ENCODE measurements at regions not wholly inside any gene's neighbourhood (a gene's known extent, or its start where the extent isn't known, plus 50 kb on each side); places are given as distances from the start of the nearest gene placed in this dataset.

- Histone ChIP-seq H3K27me3 (ENCODE audit: control insufficient read depth, insufficient read depth, low read length) (no peaks in the 10 kb centered on the region), H3K4me3 (ENCODE audit: low read depth, low read length) (no peak overlapping the region), H3K36me3 (ENCODE audit: control insufficient read depth, insufficient read depth, low read length) (no peaks in the 10 kb centered on the region)
- TF ChIP-seq, protein P1, sequence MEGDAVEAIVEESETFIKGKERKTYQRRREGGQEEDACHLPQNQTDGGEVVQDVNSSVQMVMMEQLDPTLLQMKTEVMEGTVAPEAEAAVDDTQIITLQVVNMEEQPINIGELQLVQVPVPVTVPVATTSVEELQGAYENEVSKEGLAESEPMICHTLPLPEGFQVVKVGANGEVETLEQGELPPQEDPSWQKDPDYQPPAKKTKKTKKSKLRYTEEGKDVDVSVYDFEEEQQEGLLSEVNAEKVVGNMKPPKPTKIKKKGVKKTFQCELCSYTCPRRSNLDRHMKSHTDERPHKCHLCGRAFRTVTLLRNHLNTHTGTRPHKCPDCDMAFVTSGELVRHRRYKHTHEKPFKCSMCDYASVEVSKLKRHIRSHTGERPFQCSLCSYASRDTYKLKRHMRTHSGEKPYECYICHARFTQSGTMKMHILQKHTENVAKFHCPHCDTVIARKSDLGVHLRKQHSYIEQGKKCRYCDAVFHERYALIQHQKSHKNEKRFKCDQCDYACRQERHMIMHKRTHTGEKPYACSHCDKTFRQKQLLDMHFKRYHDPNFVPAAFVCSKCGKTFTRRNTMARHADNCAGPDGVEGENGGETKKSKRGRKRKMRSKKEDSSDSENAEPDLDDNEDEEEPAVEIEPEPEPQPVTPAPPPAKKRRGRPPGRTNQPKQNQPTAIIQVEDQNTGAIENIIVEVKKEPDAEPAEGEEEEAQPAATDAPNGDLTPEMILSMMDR (IDR thresholded peaks at IDR 0.05; ENCODE audit: insufficient read depth, low read depth, low read length): no peak
- DNase-seq (ENCODE audit: low read depth): no peak
- CTCF ChIA-PET: no interaction called here
- POLR2A ChIA-PET: no interaction called here
These were observed 784.5 kb upstream of the NEGR1 start for GRCh38 chr1:73066866-73067265.

- no peak for DNase-seq (ENCODE audit: low read depth)
- no peaks in the 10 kb centered on the region for H3K27me3 ChIP-seq (ENCODE audit: control insufficient read depth, insufficient read depth, low read length)
- TF ChIP-seq, protein P1 (IDR thresholded peaks at IDR 0.05; ENCODE audit: insufficient read depth, low read depth, low read length): no peak
These were observed 783.2 kb upstream of the NEGR1 start for GRCh38 chr1:73065339-73066041.

GRCh38 chr1:73056826-73057225 lies 774.5 kb upstream of the NEGR1 start:
- DNase-seq (ENCODE audit: low read depth): no peak
- Histone ChIP-seq H3K36me3 (ENCODE audit: control insufficient read depth, insufficient read depth, low read length) (no peaks in the 10 kb centered on the region), H3K27me3 (ENCODE audit: control insufficient read depth, insufficient read depth, low read length) (no peaks in the 10 kb centered on the region), H3K4me3 (ENCODE audit: low read depth, low read length) (no peak overlapping the region)
- POLR2A ChIA-PET: no interaction called here
- TF ChIP-seq, protein P1 (IDR thresholded peaks at IDR 0.05; ENCODE audit: insufficient read depth, low read depth, low read length): no peak
- CTCF ChIA-PET: no interaction called here

More at GRCh38 chr1:73065339-73066041, 783.2 kb upstream of the NEGR1 start:
- no peaks in the 10 kb centered on the region for H3K36me3 ChIP-seq (ENCODE audit: control insufficient read depth, insufficient read depth, low read length)
- no peak overlapping the region for H3K4me3 ChIP-seq (ENCODE audit: low read depth, low read length)
- POLR2A ChIA-PET: no interaction called here
- CTCF ChIA-PET: no interaction called here

DNA sequence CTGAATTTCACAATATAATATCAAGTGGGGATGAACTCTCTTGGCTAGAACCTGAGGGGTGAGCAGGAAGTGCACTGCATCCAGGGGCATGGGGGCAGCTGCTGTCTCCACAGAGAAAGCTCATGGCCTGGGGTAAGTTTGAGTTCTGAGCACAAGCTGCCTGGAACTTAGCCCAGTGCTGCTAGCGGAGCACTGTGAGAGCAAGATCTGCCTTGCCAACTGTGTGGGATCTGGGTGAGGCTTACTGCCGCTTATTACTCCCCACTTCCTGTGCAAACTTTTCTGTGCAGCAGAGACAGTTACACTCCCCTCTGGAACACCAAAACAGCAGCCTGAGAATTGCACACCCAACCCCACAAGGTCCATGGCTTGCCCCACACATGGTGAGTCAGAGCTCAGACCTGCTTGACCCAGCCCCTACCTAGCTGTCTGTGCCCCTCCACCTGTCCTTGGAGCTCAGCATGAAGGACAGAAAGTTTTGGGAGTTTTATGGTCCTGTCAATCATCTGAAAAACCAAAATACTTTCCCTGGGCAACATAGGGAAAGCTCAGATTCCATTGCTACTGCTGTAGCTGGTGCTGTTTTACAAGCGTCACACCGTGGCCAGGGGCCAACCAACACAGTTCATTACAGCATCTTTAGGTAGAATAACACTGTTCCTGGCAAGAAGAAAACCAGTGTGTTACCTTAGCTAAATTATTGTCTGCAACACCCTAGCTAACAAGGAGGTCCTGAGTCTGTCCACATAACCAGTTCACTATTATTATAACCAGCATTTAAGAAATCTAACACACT lies 762.1 kb upstream of the NEGR1 start:
- ChIA-PET POLR2A (no interaction called here), CTCF (no interaction called here)
- Histone ChIP-seq H3K27me3 (ENCODE audit: control insufficient read depth, insufficient read depth, low read length) (no peaks in the 10 kb centered on the region), H3K36me3 (ENCODE audit: control insufficient read depth, insufficient read depth, low read length) (no peaks in the 10 kb centered on the region), H3K4me3 (ENCODE audit: low read depth, low read length) (no peak overlapping the region)
- TF ChIP-seq, protein P1 (IDR thresholded peaks at IDR 0.05; ENCODE audit: insufficient read depth, low read depth, low read length): no peak
- no peak for DNase-seq (ENCODE audit: low read depth)

- POLR2A ChIA-PET: no interaction called here
- CTCF ChIA-PET: no interaction called here
- TF ChIP-seq, protein P1 (IDR thresholded peaks at IDR 0.05; ENCODE audit: insufficient read depth, low read depth, low read length): no peak
- no peaks in the 10 kb centered on the region for H3K36me3 ChIP-seq (ENCODE audit: control insufficient read depth, insufficient read depth, low read length)
- no peaks in the 10 kb centered on the region for H3K27me3 ChIP-seq (ENCODE audit: control insufficient read depth, insufficient read depth, low read length)
- no peak for DNase-seq (ENCODE audit: low read depth)
- H3K4me3 ChIP-seq (ENCODE audit: low read depth, low read length): no peak overlapping the region
These were observed 760.1 kb upstream of the NEGR1 start for GRCh38 chr1:73042403-73042802.

Measured in BJ (cell line).